Mesenchymal stem cell (in vitro differentiated cells and primary cell): ENCODE measurements at regions not wholly inside any gene's neighbourhood (a gene's known extent, or its start where the extent isn't known, plus 50 kb on each side); places are given as distances from the start of the nearest gene placed in this dataset.

ENCODE experiments used
- DNase-seq: peaks from one replicate; pipeline ENCODE4 v3.0.0-alpha.2; 2013
- H2AFZ ChIP-seq: one replicate; pipeline ENCODE4 v1.6.1; 2013; ENCODE audit warnings: low read depth, mild to moderate bottlenecking, control low read depth, inconsistent platforms, low read length, moderate library complexity
- H2AK5ac ChIP-seq: 2 replicates; pipeline ENCODE4 v1.6.1; 2013; ENCODE audit warnings: low read length, moderate library complexity, mild to moderate bottlenecking, inconsistent platforms; ENCODE audit not compliant: severe bottlenecking
- H2BK120ac ChIP-seq: one replicate; pipeline ENCODE4 v1.6.1; 2013; ENCODE audit warnings: low read depth, mild to moderate bottlenecking, inconsistent platforms, low read length, moderate library complexity
- H2BK12ac ChIP-seq, 2 experiments: one replicate each; pipeline ENCODE4 v1.6.1; 2013; ENCODE audit warnings: inconsistent platforms in 2 of 2, low read length in 2 of 2, mild to moderate bottlenecking in 2 of 2, moderate library complexity in 2 of 2, control low read depth in 1 of 2
- H2BK15ac ChIP-seq: one replicate; pipeline ENCODE4 v1.6.1; 2013; ENCODE audit warnings: mild to moderate bottlenecking, low read depth, inconsistent platforms; ENCODE audit not compliant: poor library complexity, severe bottlenecking
- H2BK5ac ChIP-seq: 2 replicates; pipeline ENCODE4 v1.6.1; 2013; ENCODE audit warnings: low read depth, mild to moderate bottlenecking, low read length, control low read depth, inconsistent platforms; ENCODE audit not compliant: poor library complexity, severe bottlenecking
- H3K14ac ChIP-seq, 2 experiments: one replicate each; pipeline ENCODE4 v1.6.1; 2013; ENCODE audit warnings: inconsistent platforms in 2 of 2, low read length in 2 of 2, control low read depth in 1 of 2, mild to moderate bottlenecking in 1 of 2, moderate library complexity in 1 of 2
- H3K18ac ChIP-seq, 2 experiments: one replicate each; pipeline ENCODE4 v1.6.1; 2013; ENCODE audit warnings: inconsistent platforms in 2 of 2, low read length in 2 of 2, control low read depth in 1 of 2, low read depth in 1 of 2, mild to moderate bottlenecking in 1 of 2
- H3K23ac ChIP-seq, 2 experiments: one replicate each; pipeline ENCODE4 v1.6.1; 2013; ENCODE audit warnings: inconsistent platforms in 2 of 2, low read length in 2 of 2, mild to moderate bottlenecking in 2 of 2, moderate library complexity in 2 of 2, control low read depth in 1 of 2
- H3K27ac ChIP-seq: 2 replicates; pipeline ENCODE4 v1.5.1; 2013; ENCODE audit warnings: mild to moderate bottlenecking, moderate library complexity, low read length, control low read depth, inconsistent platforms; ENCODE audit not compliant: poor library complexity, severe bottlenecking
- H3K27me3 ChIP-seq, 2 experiments: 2 replicates each; pipeline versions ENCODE4 v1.6.1 to v1.7.0; 2013; ENCODE audit warnings: low read length in 2 of 2, mild to moderate bottlenecking in 2 of 2, moderate library complexity in 2 of 2, control low read depth in 1 of 2, inconsistent platforms in 1 of 2; ENCODE audit not compliant: control insufficient read depth in 1 of 2, insufficient read depth in 1 of 2
- H3K36me3 ChIP-seq, 2 experiments: 2 replicates each; pipeline versions ENCODE4 v1.6.1 to v1.7.0; 2013; ENCODE audit warnings: low read length in 2 of 2, control low read depth in 1 of 2, inconsistent platforms in 1 of 2, low read depth in 1 of 2, mild to moderate bottlenecking in 1 of 2; ENCODE audit not compliant: insufficient read depth in 2 of 2, control insufficient read depth in 1 of 2
- H3K4ac ChIP-seq, 2 experiments: one replicate each; pipeline ENCODE4 v1.6.1; 2013; ENCODE audit warnings: inconsistent platforms in 2 of 2, low read length in 2 of 2, mild to moderate bottlenecking in 2 of 2, moderate library complexity in 2 of 2, control low read depth in 1 of 2, low read depth in 1 of 2
- H3K4me1 ChIP-seq: 2 replicates; pipeline ENCODE4 v1.6.1; 2013; ENCODE audit warnings: low read depth, low read length, control low read depth; ENCODE audit not compliant: control insufficient read depth, insufficient read depth
- H3K4me2 ChIP-seq: 2 replicates; pipeline ENCODE4 v1.6.1; 2013; ENCODE audit warnings: low read length, mild to moderate bottlenecking, inconsistent platforms; ENCODE audit not compliant: poor library complexity, severe bottlenecking
- H3K4me3 ChIP-seq, 2 experiments: 2 replicates each; pipeline versions ENCODE4 v1.5.1 to v1.7.0; 2013; ENCODE audit warnings: low read length in 2 of 2, mild to moderate bottlenecking in 2 of 2, control low read depth in 1 of 2, low read depth in 1 of 2; ENCODE audit not compliant: insufficient read depth in 1 of 2
- H3K79me1 ChIP-seq: replicated peaks from 2 replicates; pipeline ENCODE4 v1.6.1; 2013; ENCODE audit warnings: mild to moderate bottlenecking, control low read depth, low read length, inconsistent platforms; ENCODE audit not compliant: poor library complexity, severe bottlenecking
- H3K9ac ChIP-seq: 2 replicates; pipeline ENCODE4 v1.7.0; 2013; ENCODE audit warnings: mild to moderate bottlenecking, low read length, moderate library complexity
- H3K9me3 ChIP-seq: 2 replicates; pipeline ENCODE4 v1.7.0; 2013; ENCODE audit warnings: mild to moderate bottlenecking, low read length; ENCODE audit not compliant: control insufficient read depth
- H4K8ac ChIP-seq: one replicate; pipeline ENCODE4 v1.6.1; 2013; ENCODE audit warnings: inconsistent platforms, mild to moderate bottlenecking, low read length, moderate library complexity
- H4K91ac ChIP-seq: one replicate; pipeline ENCODE4 v1.6.1; 2013; ENCODE audit warnings: mild to moderate bottlenecking, low read length, inconsistent platforms
- WGBS: methylation state at CpG from one replicate; pipeline ENCODE4 v1.1.7; 2013; ENCODE audit warnings: mixed read lengths; 5-methylcytosine and 5-hydroxymethylcytosine counted together

DNA sequence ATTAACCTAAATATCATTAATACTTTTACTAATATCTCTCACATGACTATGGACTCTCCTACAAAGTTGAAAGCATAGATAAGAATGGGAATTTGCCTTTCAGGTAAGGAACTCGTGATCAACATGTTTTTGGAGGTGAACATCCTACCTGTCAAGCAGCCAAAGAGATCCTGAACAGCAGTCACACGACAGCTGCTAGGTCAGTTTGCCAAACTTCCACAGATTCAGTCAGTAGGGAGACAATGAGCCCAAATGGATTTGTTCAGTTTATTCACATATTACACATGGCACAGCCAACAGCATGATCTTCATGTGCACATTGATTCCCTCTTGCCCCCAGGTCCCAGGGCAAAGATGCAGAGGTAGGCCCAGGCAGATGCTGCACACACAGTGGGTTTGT is 86.1 kb upstream of the LOC128125822 start:
- Histone ChIP-seq H2AK5ac (no peak overlapping the region), H3K36me3 (no peaks in the 10 kb centered on the region), H3K18ac (no peak overlapping the region), H3K4me3 (no peak overlapping the region), H3K4ac (no peak overlapping the region), H3K23ac (no peak overlapping the region), H3K79me1 (no peaks in the 10 kb centered on the region), H3K4me2 (no peak overlapping the region), H3K9me3 (no peaks in the 10 kb centered on the region), H3K27ac (no peak overlapping the region), H2BK12ac (no peak overlapping the region), H2AFZ (no peak overlapping the region), H3K4me1 (no peaks in the 10 kb centered on the region), H2BK15ac (no peak overlapping the region), H2BK5ac (no peak overlapping the region), H3K27me3 (no peaks in the 10 kb centered on the region), H2BK120ac (no peak overlapping the region), H4K91ac (no peak overlapping the region), H3K9ac (no peak overlapping the region), H3K14ac (no peak overlapping the region), H4K8ac (no peak overlapping the region)
- 79% methylated on average over 2 of the region's 2 CpGs for WGBS
- DNase-seq = no peak

DNA sequence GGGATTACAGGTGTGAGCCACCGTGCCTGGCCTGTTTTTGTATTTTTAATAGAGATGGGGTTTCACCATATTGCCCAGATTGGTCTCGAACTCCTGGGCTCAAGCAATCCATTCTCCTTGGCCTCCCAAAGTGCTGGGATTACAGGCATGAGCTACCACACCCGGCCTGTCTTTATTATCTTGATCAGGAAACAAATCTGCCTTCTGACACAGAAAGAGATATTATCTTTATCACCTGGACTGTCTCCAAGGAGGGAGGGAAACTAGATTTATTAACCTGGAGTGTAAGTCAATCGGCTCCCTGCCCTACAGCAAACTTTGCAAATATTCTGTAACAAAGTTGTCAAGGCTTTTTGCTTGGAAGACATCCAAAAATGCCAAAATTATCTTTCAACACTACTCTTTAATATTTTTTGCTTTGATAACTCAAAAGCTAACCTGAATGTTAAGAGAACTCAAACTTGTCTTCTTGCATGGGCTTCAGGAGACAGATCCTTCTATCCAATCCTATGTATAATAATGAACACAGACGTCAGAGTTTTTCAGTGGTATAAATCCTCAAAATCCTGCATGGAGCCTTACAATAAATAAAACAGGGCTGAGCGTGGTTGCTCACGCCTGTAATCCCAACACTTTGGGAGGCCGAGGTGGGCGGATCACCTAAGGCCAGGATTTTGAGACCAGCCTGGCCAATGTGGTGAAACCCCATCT is 85.0 kb upstream of the LOC128125822 start:
- DNase-seq = no peak
- WGBS = 90% methylated on average over 7 of the region's 9 CpGs
- H2BK12ac ChIP-seq = no peak overlapping the region
- H3K27ac ChIP-seq = no peak overlapping the region
- H3K23ac ChIP-seq = no peak overlapping the region
- no peak overlapping the region for H3K4ac ChIP-seq
- H4K8ac ChIP-seq = no peak overlapping the region
- no peak overlapping the region for H3K9ac ChIP-seq
- no peak overlapping the region for H2BK5ac ChIP-seq
- no peak overlapping the region for H2AK5ac ChIP-seq
- no peak overlapping the region for H3K18ac ChIP-seq
- no peaks in the 10 kb centered on the region for H3K36me3 ChIP-seq
- H2BK120ac ChIP-seq = no peak overlapping the region
- H3K14ac ChIP-seq = no peak overlapping the region
- no peak overlapping the region for H3K4me3 ChIP-seq
- no peaks in the 10 kb centered on the region for H3K79me1 ChIP-seq
- no peak overlapping the region for H4K91ac ChIP-seq
- no peak overlapping the region for H3K4me2 ChIP-seq
- H3K9me3 ChIP-seq = no peaks in the 10 kb centered on the region
- no peaks in the 10 kb centered on the region for H3K27me3 ChIP-seq
- H2AFZ ChIP-seq = no peak overlapping the region
- no peaks in the 10 kb centered on the region for H3K4me1 ChIP-seq
- no peak overlapping the region for H2BK15ac ChIP-seq

DNA sequence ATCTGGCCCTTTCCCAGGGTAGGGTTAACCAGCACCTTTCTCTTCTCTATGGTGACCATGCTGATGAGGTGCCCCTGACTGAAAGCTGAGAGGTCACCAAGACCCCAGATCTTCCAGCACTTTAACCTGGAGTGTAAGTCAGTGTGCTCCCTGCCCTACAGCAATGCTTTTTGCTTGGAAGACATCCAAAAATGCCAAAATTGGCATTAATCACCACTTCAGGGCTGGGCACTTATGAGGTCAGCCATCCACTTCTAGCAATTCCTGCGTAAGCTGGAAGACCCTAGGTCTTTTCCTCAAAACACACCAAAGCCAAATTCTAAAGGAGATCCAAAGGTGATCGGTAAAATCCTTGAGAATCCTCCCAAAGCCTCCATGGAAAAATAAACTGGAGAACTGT is 81.2 kb upstream of the LOC128125822 start:
- H3K14ac ChIP-seq = no peak overlapping the region
- H2BK12ac ChIP-seq = no peak overlapping the region
- no peaks in the 10 kb centered on the region for H3K79me1 ChIP-seq
- H3K9ac ChIP-seq = no peak overlapping the region
- H2AK5ac ChIP-seq = no peak overlapping the region
- no peak overlapping the region for H2BK5ac ChIP-seq
- H2AFZ ChIP-seq = no peak overlapping the region
- no peaks in the 10 kb centered on the region for H3K27me3 ChIP-seq
- no peaks in the 10 kb centered on the region for H3K36me3 ChIP-seq
- H3K4me2 ChIP-seq = no peak overlapping the region
- H2BK120ac ChIP-seq = no peak overlapping the region
- no peak overlapping the region for H4K91ac ChIP-seq
- H2BK15ac ChIP-seq = no peak overlapping the region
- 93% methylated on average over 1 of the region's 2 CpGs for WGBS
- no peak overlapping the region for H3K23ac ChIP-seq
- no peaks in the 10 kb centered on the region for H3K9me3 ChIP-seq
- no peak overlapping the region for H3K18ac ChIP-seq
- H3K4ac ChIP-seq = no peak overlapping the region
- no peak overlapping the region for H3K4me3 ChIP-seq
- DNase-seq = no peak
- H4K8ac ChIP-seq = no peak overlapping the region
- H3K27ac ChIP-seq = no peak overlapping the region
- no peaks in the 10 kb centered on the region for H3K4me1 ChIP-seq

DNA sequence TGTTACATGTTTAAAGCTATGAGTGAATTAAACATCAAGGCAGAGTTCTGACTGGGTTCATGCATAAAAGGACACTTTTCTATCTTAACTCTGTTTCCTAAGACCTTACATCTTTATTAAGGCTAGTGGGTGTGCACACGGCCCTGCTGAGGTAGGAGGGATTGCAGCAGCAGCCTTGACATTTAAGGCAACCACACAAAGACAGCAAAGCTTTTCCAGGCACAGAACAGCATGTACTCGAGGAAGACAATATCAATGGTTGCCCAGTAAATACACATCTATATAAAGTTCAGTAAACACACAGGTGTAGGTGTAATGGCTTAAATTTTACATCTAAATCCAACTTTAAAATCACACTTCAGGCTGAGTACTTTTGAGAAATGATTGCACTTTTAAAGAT is 79.8 kb upstream of the LOC128125822 start:
- no peak overlapping the region for H3K18ac ChIP-seq
- H3K36me3 ChIP-seq = no peaks in the 10 kb centered on the region
- H3K27me3 ChIP-seq = no peaks in the 10 kb centered on the region
- no peak overlapping the region for H2AK5ac ChIP-seq
- no peak overlapping the region for H3K4ac ChIP-seq
- no peak for DNase-seq
- H2AFZ ChIP-seq = no peak overlapping the region
- no peak overlapping the region for H3K23ac ChIP-seq
- H4K91ac ChIP-seq = no peak overlapping the region
- H3K4me2 ChIP-seq = no peak overlapping the region
- H2BK120ac ChIP-seq = no peak overlapping the region
- no peak overlapping the region for H3K9ac ChIP-seq
- no peak overlapping the region for H2BK12ac ChIP-seq
- H3K4me3 ChIP-seq = no peak overlapping the region
- no peaks in the 10 kb centered on the region for H3K4me1 ChIP-seq
- H3K9me3 ChIP-seq = no peaks in the 10 kb centered on the region
- no peak overlapping the region for H2BK5ac ChIP-seq
- no peaks in the 10 kb centered on the region for H3K79me1 ChIP-seq
- no peak overlapping the region for H4K8ac ChIP-seq
- no peak overlapping the region for H3K14ac ChIP-seq
- H2BK15ac ChIP-seq = no peak overlapping the region
- 100% methylated on average over 1 of the region's 2 CpGs for WGBS
- no peak overlapping the region for H3K27ac ChIP-seq
